ENCODE measurements at regions not wholly inside any gene's neighbourhood (a gene's known extent, or its start where the extent isn't known, plus 50 kb on each side); places are given as distances from the start of the nearest gene placed in this dataset.

GRCh38 chr3:178058629-178059028 is 477.6 kb upstream of the KCNMB2 start:
- Histone ChIP-seq H2AFZ (ENCODE audit: low read length) (no peak overlapping the region), H3K9me3 (replicated peaks; ENCODE audit: insufficient read depth, low read length) (no peaks in the 10 kb centered on the region), H3K9me2 (replicated peaks; ENCODE audit: insufficient read depth, low read length) (no peaks in the 10 kb centered on the region), H3K27me3 (replicated peaks; ENCODE audit: insufficient read depth, low read length) (no peaks in the 10 kb centered on the region), H3K9ac (ENCODE audit: low read length) (no peak overlapping the region), H3K79me2 (ENCODE audit: low read length) (no peaks in the 10 kb centered on the region), H3K4me3 (ENCODE audit: low read length) (no peak overlapping the region), H3K4me1 (ENCODE audit: low read length) (peaks cover 4% of the 10 kb centered on the region; the same call in 1 of the 2 replicates), H4K20me1 (ENCODE audit: insufficient read depth, low read length) (no peaks in the 10 kb centered on the region), H3F3A (ENCODE audit: insufficient read depth, low read length) (no peaks in the 10 kb centered on the region), H3K27ac (ENCODE audit: low read length) (no peak overlapping the region), H3K36me3 (replicated peaks; ENCODE audit: insufficient read depth, low read length) (no peaks in the 10 kb centered on the region), H3K4me2 (ENCODE audit: low read depth, low read length) (peak overlapping the region; percentile 5; the same call in 1 of the 2 replicates)
- DNase-seq: no peak
- no peak for TF ChIP-seq EZH2phosphoT487 (IDR thresholded peaks at IDR 0.05; ENCODE audit: low read length)
- no peak for TF ChIP-seq EZH2 (optimal IDR thresholded peaks at IDR 0.05; ENCODE audit: low read depth, low read length)
- TF ChIP-seq CTCF (IDR thresholded peaks at IDR 0.05; ENCODE audit: low read length): no peak

- no peaks in the 10 kb centered on the region for H3K9me2 ChIP-seq (replicated peaks; ENCODE audit: insufficient read depth, low read length)
- DNase-seq: no peak
- H3K9me3 ChIP-seq (replicated peaks; ENCODE audit: insufficient read depth, low read length): no peaks in the 10 kb centered on the region
- 0 out of 2 replicates have a peak overlapping the region, but pooled peaks have one; percentile 9 for H2AFZ ChIP-seq (ENCODE audit: low read length)
- no peaks in the 10 kb centered on the region for H3K27me3 ChIP-seq (replicated peaks; ENCODE audit: insufficient read depth, low read length)
- no peak for TF ChIP-seq CTCF (IDR thresholded peaks at IDR 0.05; ENCODE audit: low read length)
- TF ChIP-seq EZH2phosphoT487 (IDR thresholded peaks at IDR 0.05; ENCODE audit: low read length): no peak
- no peak for TF ChIP-seq EZH2 (optimal IDR thresholded peaks at IDR 0.05; ENCODE audit: low read depth, low read length)
- no peaks in the 10 kb centered on the region for H3K36me3 ChIP-seq (replicated peaks; ENCODE audit: insufficient read depth, low read length)
- peak overlapping the region; percentile 5; the same call in 1 of the 2 replicates for H3K4me2 ChIP-seq (ENCODE audit: low read depth, low read length)
- H3K9ac ChIP-seq (ENCODE audit: low read length): no peak overlapping the region
- H3K4me3 ChIP-seq (ENCODE audit: low read length): 0 out of 2 replicates have a peak overlapping the region, but pooled peaks have one; percentile 1
- H4K20me1 ChIP-seq (ENCODE audit: insufficient read depth, low read length): no peaks in the 10 kb centered on the region
- H3K79me2 ChIP-seq (ENCODE audit: low read length): no peaks in the 10 kb centered on the region
- no peak overlapping the region for H3K27ac ChIP-seq (ENCODE audit: low read length)
- no peaks in the 10 kb centered on the region for H3F3A ChIP-seq (ENCODE audit: insufficient read depth, low read length)
- peaks cover 4% of the 10 kb centered on the region; the same call in 1 of the 2 replicates for H3K4me1 ChIP-seq (ENCODE audit: low read length)
Measured at GRCh38 chr3:178059119-178059518, 477.1 kb upstream of the KCNMB2 start.

- no peak for TF ChIP-seq EZH2 (optimal IDR thresholded peaks at IDR 0.05; ENCODE audit: low read depth, low read length)
- no peak for TF ChIP-seq EZH2phosphoT487 (IDR thresholded peaks at IDR 0.05; ENCODE audit: low read length)
- no peak for TF ChIP-seq CTCF (IDR thresholded peaks at IDR 0.05; ENCODE audit: low read length)
- Histone ChIP-seq H3K9me2 (replicated peaks; ENCODE audit: insufficient read depth, low read length) (no peaks in the 10 kb centered on the region), H3K27me3 (replicated peaks; ENCODE audit: insufficient read depth, low read length) (no peaks in the 10 kb centered on the region), H3K9me3 (replicated peaks; ENCODE audit: insufficient read depth, low read length) (no peaks in the 10 kb centered on the region), H3K79me2 (ENCODE audit: low read length) (no peaks in the 10 kb centered on the region), H3K27ac (ENCODE audit: low read length) (no peak overlapping the region), H3K4me3 (ENCODE audit: low read length) (no peak overlapping the region), H3K9ac (ENCODE audit: low read length) (no peak overlapping the region), H4K20me1 (ENCODE audit: insufficient read depth, low read length) (no peaks in the 10 kb centered on the region), H2AFZ (ENCODE audit: low read length) (no peak overlapping the region), H3F3A (ENCODE audit: insufficient read depth, low read length) (no peaks in the 10 kb centered on the region), H3K36me3 (replicated peaks; ENCODE audit: insufficient read depth, low read length) (no peaks in the 10 kb centered on the region), H3K4me2 (ENCODE audit: low read depth, low read length) (peak overlapping the region; percentile 5; the same call in 1 of the 2 replicates), H3K4me1 (ENCODE audit: low read length) (peaks cover 4% of the 10 kb centered on the region; the same call in 1 of the 2 replicates)
- no peak for DNase-seq
Measured at GRCh38 chr3:178059836-178060235, 476.4 kb upstream of the KCNMB2 start.

Data from MM.1S (cell line).